ENCODE measurements at regions not wholly inside any gene's neighbourhood (a gene's known extent, or its start where the extent isn't known, plus 50 kb on each side); places are given as distances from the start of the nearest gene placed in this dataset.

DNA sequence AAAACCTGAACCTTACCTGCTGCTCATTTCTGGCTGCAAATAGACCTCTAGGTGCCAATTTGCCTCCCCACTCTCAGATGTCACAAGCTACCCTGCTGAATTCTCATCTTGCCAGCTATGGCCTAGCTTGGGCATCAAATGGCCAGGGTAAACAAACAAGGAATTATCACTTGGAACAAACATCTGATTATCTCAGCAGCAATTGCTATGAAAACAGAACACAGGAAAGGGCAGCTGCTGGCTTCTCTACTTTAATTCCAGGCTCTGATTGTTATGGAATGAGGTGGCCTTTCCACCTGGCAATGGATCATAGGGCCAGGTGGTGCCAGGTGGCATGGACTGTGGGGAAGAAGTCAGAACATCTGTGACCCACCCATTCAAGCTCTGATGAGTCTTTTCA is 505.1 kb downstream of the TLR4 start:
- Histone ChIP-seq H3K36me3 (ENCODE audit: control insufficient read depth, insufficient read depth, low read length) (no peaks in the 10 kb centered on the region), H3K9me3 (ENCODE audit: control insufficient read depth, insufficient read depth, low read depth, low read length) (no peaks in the 10 kb centered on the region), H3K4me3 (ENCODE audit: low read depth in 2 of 2, low read length in 2 of 2) (no peak overlapping the region), H3K27me3 (ENCODE audit: control insufficient read depth, insufficient read depth, low read length) (no peaks in the 10 kb centered on the region), H3K27ac (ENCODE audit: low read length) (no peak overlapping the region), H3K4me1 (ENCODE audit: control insufficient read depth, insufficient read depth, low read length) (no peaks in the 10 kb centered on the region)
- in situ Hi-C loops (cut with HindIII; ENCODE audit: low pct_unique_long_range_greater_than_20kb, low sequenced_read_pairs) (no loop called here), intact Hi-C loops (cut with micrococcal nuclease; ENCODE audit: unreplicated experiment) (no loop called here)
- TF ChIP-seq TCF7L2 (IDR thresholded peaks at IDR 0.05; ENCODE audit: low read depth, low read length) (no peak), SIN3A (IDR thresholded peaks at IDR 0.05; ENCODE audit: borderline replicate concordance, insufficient read depth, low read depth, low read length) (no peak), POLR2AphosphoS5 (IDR thresholded peaks at IDR 0.05; ENCODE audit: low read depth, low read length) (no peak)
- TF ChIP-seq, protein P1, sequence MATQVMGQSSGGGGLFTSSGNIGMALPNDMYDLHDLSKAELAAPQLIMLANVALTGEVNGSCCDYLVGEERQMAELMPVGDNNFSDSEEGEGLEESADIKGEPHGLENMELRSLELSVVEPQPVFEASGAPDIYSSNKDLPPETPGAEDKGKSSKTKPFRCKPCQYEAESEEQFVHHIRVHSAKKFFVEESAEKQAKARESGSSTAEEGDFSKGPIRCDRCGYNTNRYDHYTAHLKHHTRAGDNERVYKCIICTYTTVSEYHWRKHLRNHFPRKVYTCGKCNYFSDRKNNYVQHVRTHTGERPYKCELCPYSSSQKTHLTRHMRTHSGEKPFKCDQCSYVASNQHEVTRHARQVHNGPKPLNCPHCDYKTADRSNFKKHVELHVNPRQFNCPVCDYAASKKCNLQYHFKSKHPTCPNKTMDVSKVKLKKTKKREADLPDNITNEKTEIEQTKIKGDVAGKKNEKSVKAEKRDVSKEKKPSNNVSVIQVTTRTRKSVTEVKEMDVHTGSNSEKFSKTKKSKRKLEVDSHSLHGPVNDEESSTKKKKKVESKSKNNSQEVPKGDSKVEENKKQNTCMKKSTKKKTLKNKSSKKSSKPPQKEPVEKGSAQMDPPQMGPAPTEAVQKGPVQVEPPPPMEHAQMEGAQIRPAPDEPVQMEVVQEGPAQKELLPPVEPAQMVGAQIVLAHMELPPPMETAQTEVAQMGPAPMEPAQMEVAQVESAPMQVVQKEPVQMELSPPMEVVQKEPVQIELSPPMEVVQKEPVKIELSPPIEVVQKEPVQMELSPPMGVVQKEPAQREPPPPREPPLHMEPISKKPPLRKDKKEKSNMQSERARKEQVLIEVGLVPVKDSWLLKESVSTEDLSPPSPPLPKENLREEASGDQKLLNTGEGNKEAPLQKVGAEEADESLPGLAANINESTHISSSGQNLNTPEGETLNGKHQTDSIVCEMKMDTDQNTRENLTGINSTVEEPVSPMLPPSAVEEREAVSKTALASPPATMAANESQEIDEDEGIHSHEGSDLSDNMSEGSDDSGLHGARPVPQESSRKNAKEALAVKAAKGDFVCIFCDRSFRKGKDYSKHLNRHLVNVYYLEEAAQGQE (IDR thresholded peaks at IDR 0.05; ENCODE audit: insufficient read depth in 1 of 2, low read depth in 2 of 2, low read length in 1 of 2) = no peak
- TF ChIP-seq, protein P2, sequence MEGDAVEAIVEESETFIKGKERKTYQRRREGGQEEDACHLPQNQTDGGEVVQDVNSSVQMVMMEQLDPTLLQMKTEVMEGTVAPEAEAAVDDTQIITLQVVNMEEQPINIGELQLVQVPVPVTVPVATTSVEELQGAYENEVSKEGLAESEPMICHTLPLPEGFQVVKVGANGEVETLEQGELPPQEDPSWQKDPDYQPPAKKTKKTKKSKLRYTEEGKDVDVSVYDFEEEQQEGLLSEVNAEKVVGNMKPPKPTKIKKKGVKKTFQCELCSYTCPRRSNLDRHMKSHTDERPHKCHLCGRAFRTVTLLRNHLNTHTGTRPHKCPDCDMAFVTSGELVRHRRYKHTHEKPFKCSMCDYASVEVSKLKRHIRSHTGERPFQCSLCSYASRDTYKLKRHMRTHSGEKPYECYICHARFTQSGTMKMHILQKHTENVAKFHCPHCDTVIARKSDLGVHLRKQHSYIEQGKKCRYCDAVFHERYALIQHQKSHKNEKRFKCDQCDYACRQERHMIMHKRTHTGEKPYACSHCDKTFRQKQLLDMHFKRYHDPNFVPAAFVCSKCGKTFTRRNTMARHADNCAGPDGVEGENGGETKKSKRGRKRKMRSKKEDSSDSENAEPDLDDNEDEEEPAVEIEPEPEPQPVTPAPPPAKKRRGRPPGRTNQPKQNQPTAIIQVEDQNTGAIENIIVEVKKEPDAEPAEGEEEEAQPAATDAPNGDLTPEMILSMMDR (IDR thresholded peaks at IDR 0.05) = no peak
- ChIA-PET POLR2A (no interaction called here), CTCF (no interaction called here)
- ATAC-seq (no peak), DNase-seq (ENCODE audit: low read depth, low spot score) (no peak)
- BruUV-seq (replicated peaks) = no TSS peak

DNA sequence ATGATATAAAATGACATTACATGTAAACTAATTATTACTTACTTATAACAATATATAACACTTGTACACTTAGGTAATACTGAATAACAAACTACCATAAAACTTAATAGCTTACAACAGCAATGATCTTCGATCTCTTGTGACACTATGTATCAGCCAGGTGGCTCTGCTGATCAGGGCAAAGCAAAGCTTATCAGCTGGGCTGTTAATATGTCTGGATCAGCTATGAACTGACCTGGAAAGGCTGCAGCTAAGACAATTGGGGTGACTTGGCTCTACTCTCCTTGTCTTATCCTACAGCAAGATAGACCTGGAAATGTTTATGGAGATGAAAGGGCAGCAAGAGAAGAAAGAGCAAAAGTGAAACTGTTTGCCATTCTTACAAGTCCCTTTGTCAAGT is 511.3 kb downstream of the TLR4 start:
- no peak overlapping the region for H3K27ac ChIP-seq (ENCODE audit: low read length)
- H3K27me3 ChIP-seq (ENCODE audit: control insufficient read depth, insufficient read depth, low read length) = no peaks in the 10 kb centered on the region
- CTCF ChIA-PET = no interaction called here
- in situ Hi-C loops (cut with HindIII; ENCODE audit: low pct_unique_long_range_greater_than_20kb, low sequenced_read_pairs) (no loop called here), intact Hi-C loops (cut with micrococcal nuclease; ENCODE audit: unreplicated experiment) (no loop called here)
- no TSS peak for BruUV-seq (replicated peaks)
- ATAC-seq (no peak), DNase-seq (ENCODE audit: low read depth, low spot score) (no peak)
- no peak overlapping the region for H3K4me3 ChIP-seq (ENCODE audit: low read depth in 2 of 2, low read length in 2 of 2)
- POLR2A ChIA-PET = no interaction called here
- no peak for TF ChIP-seq TCF7L2 (IDR thresholded peaks at IDR 0.05; ENCODE audit: low read depth, low read length)
- no peaks in the 10 kb centered on the region for H3K36me3 ChIP-seq (ENCODE audit: control insufficient read depth, insufficient read depth, low read length)
- no peaks in the 10 kb centered on the region for H3K4me1 ChIP-seq (ENCODE audit: control insufficient read depth, insufficient read depth, low read length)
- no peaks in the 10 kb centered on the region for H3K9me3 ChIP-seq (ENCODE audit: control insufficient read depth, insufficient read depth, low read depth, low read length)

DNA sequence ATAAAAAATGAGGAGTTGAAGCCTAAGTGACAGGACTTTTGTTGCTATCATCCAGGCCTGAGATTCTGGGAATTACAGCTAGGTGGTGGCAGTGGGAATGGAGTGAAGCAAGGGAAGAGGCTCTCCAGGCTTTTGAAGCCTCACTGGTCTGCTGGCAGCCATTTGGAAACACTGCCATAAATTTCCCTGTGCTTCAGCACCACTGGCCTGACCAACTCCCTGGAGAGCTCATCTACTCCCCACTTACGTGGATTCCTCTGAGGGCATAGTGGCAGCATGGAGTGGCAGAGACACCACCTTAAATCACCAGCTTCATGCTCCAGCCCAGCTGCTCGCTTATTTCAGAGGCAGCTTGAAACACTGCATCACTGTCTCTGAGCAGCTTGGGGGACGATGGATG is 518.2 kb downstream of the TLR4 start:
- Histone ChIP-seq H3K4me1 (ENCODE audit: control insufficient read depth, insufficient read depth, low read length) (no peaks in the 10 kb centered on the region), H3K27ac (ENCODE audit: low read length) (no peak overlapping the region), H3K9me3 (ENCODE audit: control insufficient read depth, insufficient read depth, low read depth, low read length) (no peaks in the 10 kb centered on the region), H3K27me3 (ENCODE audit: control insufficient read depth, insufficient read depth, low read length) (no peaks in the 10 kb centered on the region), H3K36me3 (ENCODE audit: control insufficient read depth, insufficient read depth, low read length) (no peaks in the 10 kb centered on the region), H3K4me3 (ENCODE audit: low read depth in 2 of 2, low read length in 2 of 2) (no peak overlapping the region)
- in situ Hi-C loops (cut with HindIII; ENCODE audit: low pct_unique_long_range_greater_than_20kb, low sequenced_read_pairs) (no loop called here), intact Hi-C loops (cut with micrococcal nuclease; ENCODE audit: unreplicated experiment) (no loop called here)
- POLR2A ChIA-PET = no interaction called here
- CTCF ChIA-PET = no interaction called here
- TF ChIP-seq TCF7L2 (IDR thresholded peaks at IDR 0.05; ENCODE audit: low read depth, low read length) (no peak), SIN3A (IDR thresholded peaks at IDR 0.05; ENCODE audit: borderline replicate concordance, insufficient read depth, low read depth, low read length) (no peak), POLR2AphosphoS5 (IDR thresholded peaks at IDR 0.05; ENCODE audit: low read depth, low read length) (no peak)
- TF ChIP-seq, protein P1 (IDR thresholded peaks at IDR 0.05; ENCODE audit: insufficient read depth in 1 of 2, low read depth in 2 of 2, low read length in 1 of 2) = no peak
- ATAC-seq (no peak), DNase-seq (ENCODE audit: low read depth, low spot score) (no peak)
- no TSS peak for BruUV-seq (replicated peaks)

All from Panc1 (cell line).